H9 (cell line): ENCODE measurements at regions not wholly inside any gene's neighbourhood (a gene's known extent, or its start where the extent isn't known, plus 50 kb on each side); places are given as distances from the start of the nearest gene placed in this dataset.

Experiments used
- DNase-seq: peaks from one replicate; pipeline ENCODE4 v3.0.0-alpha.2; 2017
- H2AFZ ChIP-seq: one replicate; pipeline ENCODE4 v1.6.1; 2013; ENCODE audit warnings: mild to moderate bottlenecking, low read length, control low read depth, moderate library complexity
- H2AK5ac ChIP-seq: 2 replicates; pipeline ENCODE4 v1.6.1; 2013; ENCODE audit warnings: low read length, control low read depth, mixed read lengths; ENCODE audit not compliant: insufficient read length
- H2BK120ac ChIP-seq: one replicate; pipeline ENCODE4 v1.6.1; 2013; ENCODE audit warnings: low read depth, mild to moderate bottlenecking, low read length, control low read depth, inconsistent platforms; ENCODE audit not compliant: poor library complexity, severe bottlenecking
- H2BK12ac ChIP-seq: 2 replicates; pipeline ENCODE4 v1.6.1; 2013; ENCODE audit warnings: low read length, control low read depth, mixed read lengths, low read depth; ENCODE audit not compliant: insufficient read length
- H2BK15ac ChIP-seq: 2 replicates; pipeline ENCODE4 v1.6.1; 2013; ENCODE audit warnings: low read depth, low read length, control low read depth
- H2BK20ac ChIP-seq: one replicate; pipeline ENCODE4 v1.6.1; 2013; ENCODE audit warnings: low read depth, mild to moderate bottlenecking, low read length, control low read depth, inconsistent platforms; ENCODE audit not compliant: poor library complexity, severe bottlenecking
- H2BK5ac ChIP-seq: 2 replicates; pipeline ENCODE4 v1.6.1; 2013; ENCODE audit warnings: low read length, control low read depth, mixed read lengths; ENCODE audit not compliant: insufficient read length
- H3K14ac ChIP-seq: 2 replicates; pipeline ENCODE4 v1.6.1; 2013; ENCODE audit warnings: low read length, control low read depth; ENCODE audit not compliant: insufficient read depth
- H3K18ac ChIP-seq: 2 replicates; pipeline ENCODE4 v1.6.1; 2013; ENCODE audit warnings: low read depth, mild to moderate bottlenecking, mixed read lengths, low read length, control low read depth; ENCODE audit not compliant: insufficient read length
- H3K23ac ChIP-seq: 2 replicates; pipeline ENCODE4 v1.6.1; 2013; ENCODE audit warnings: low read length, control low read depth, mixed read lengths, low read depth; ENCODE audit not compliant: insufficient read length
- H3K23me2 ChIP-seq: 2 replicates; pipeline ENCODE4 v1.6.1; 2013; ENCODE audit warnings: low read depth, mild to moderate bottlenecking, mixed read lengths, low read length, control low read depth; ENCODE audit not compliant: insufficient read length, poor library complexity, severe bottlenecking
- H3K27ac ChIP-seq: 2 replicates; pipeline ENCODE4 v1.5.1; 2013; ENCODE audit warnings: low read length, control low read depth, mixed read lengths, low read depth; ENCODE audit not compliant: insufficient read length
- H3K27me3 ChIP-seq: 2 replicates; pipeline ENCODE4 v1.6.1; 2013; ENCODE audit warnings: low read length, control low read depth, inconsistent platforms; ENCODE audit not compliant: insufficient read depth
- H3K4ac ChIP-seq: 2 replicates; pipeline ENCODE4 v1.6.1; 2013; ENCODE audit warnings: low read depth, mild to moderate bottlenecking, control low read depth, inconsistent platforms, low read length, moderate library complexity
- H3K4me1 ChIP-seq: 2 replicates; pipeline ENCODE4 v1.6.1; 2013; ENCODE audit warnings: low read length, control low read depth, inconsistent platforms; ENCODE audit not compliant: insufficient read depth
- H3K4me2 ChIP-seq: 2 replicates; pipeline ENCODE4 v1.6.1; 2013; ENCODE audit warnings: low read length, control low read depth, mixed read lengths; ENCODE audit not compliant: insufficient read length, insufficient read depth
- H3K56ac ChIP-seq: 2 replicates; pipeline ENCODE4 v1.6.1; 2013; ENCODE audit warnings: low read depth, mild to moderate bottlenecking, mixed read lengths, low read length, control low read depth; ENCODE audit not compliant: insufficient read length
- H3K79me1 ChIP-seq: 2 replicates; pipeline ENCODE4 v1.6.1; 2013; ENCODE audit warnings: low read depth, mild to moderate bottlenecking, moderate library complexity, low read length, control low read depth, inconsistent platforms; ENCODE audit not compliant: insufficient read depth, poor library complexity, severe bottlenecking
- H3K79me2 ChIP-seq: 2 replicates; pipeline ENCODE4 v1.6.1; 2013; ENCODE audit warnings: low read length, control low read depth, inconsistent platforms; ENCODE audit not compliant: insufficient read depth
- H3K9ac ChIP-seq: 2 replicates; pipeline ENCODE4 v1.6.1; 2013; ENCODE audit warnings: low read length, control low read depth, mixed read lengths; ENCODE audit not compliant: insufficient read length; ENCODE audit errors: extremely low read depth
- H3K9me3 ChIP-seq: one replicate; pipeline ENCODE4 v1.6.1; 2013; ENCODE audit warnings: low read depth, low read length, inconsistent platforms; ENCODE audit not compliant: control insufficient read depth
- H3T11ph ChIP-seq: one replicate; pipeline ENCODE4 v1.6.1; 2013; ENCODE audit warnings: mild to moderate bottlenecking, low read length, control low read depth, inconsistent platforms
- H4K20me1 ChIP-seq: one replicate; pipeline ENCODE4 v1.6.1; 2013; ENCODE audit not compliant: control insufficient read depth, insufficient read length, insufficient read depth
- H4K5ac ChIP-seq: 2 replicates; pipeline ENCODE4 v1.6.1; 2013; ENCODE audit warnings: low read depth, mild to moderate bottlenecking, mixed read lengths, low read length, control low read depth; ENCODE audit not compliant: insufficient read length
- H4K8ac ChIP-seq: replicated peaks from 2 replicates; pipeline ENCODE4 v1.6.1; 2013; ENCODE audit warnings: low read length, control low read depth, mixed read lengths, low read depth; ENCODE audit not compliant: insufficient read length
- H4K91ac ChIP-seq: 2 replicates; pipeline ENCODE4 v1.6.1; 2013; ENCODE audit warnings: low read depth, mild to moderate bottlenecking, moderate library complexity, mixed read lengths, low read length, control low read depth; ENCODE audit not compliant: insufficient read length
- H3K27ac Mint-ChIP-seq, 3 experiments: 2 replicates in 2 of 3; 3 replicates in 1 of 3; pipeline ENCODE4 v1.8.0; 2020 to 2021; ENCODE audit warnings: mixed read lengths in 3 of 3, mild to moderate bottlenecking in 1 of 3, moderate library complexity in 1 of 3
- H3K27me3 Mint-ChIP-seq: 2 replicates; pipeline ENCODE4 v1.8.0; 2021; ENCODE audit warnings: low read depth, mild to moderate bottlenecking, moderate library complexity, mixed read lengths
- H3K36me3 Mint-ChIP-seq, 3 experiments: 2 replicates in 2 of 3; 3 replicates in 1 of 3; pipeline ENCODE4 v1.8.0; 2020 to 2021; ENCODE audit warnings: low read depth in 3 of 3, mixed read lengths in 3 of 3; ENCODE audit not compliant: insufficient read depth in 1 of 3
- H3K4me1 Mint-ChIP-seq, 2 experiments: 2 replicates each; pipeline ENCODE4 v1.8.0; 2020; ENCODE audit warnings: mixed read lengths in 2 of 2
- H3K4me3 Mint-ChIP-seq, 2 experiments: 2 replicates in 1 of 2; 3 replicates in 1 of 2; pipeline ENCODE4 v1.8.0; 2020 to 2021; ENCODE audit warnings: mild to moderate bottlenecking in 2 of 2, mixed read lengths in 2 of 2, moderate library complexity in 1 of 2
- H3K9me3 Mint-ChIP-seq, 2 experiments: 2 replicates in 1 of 2; 3 replicates in 1 of 2; pipeline ENCODE4 v1.8.0; 2020; ENCODE audit warnings: mild to moderate bottlenecking in 2 of 2, mixed read lengths in 2 of 2, moderate library complexity in 1 of 2
- CTCF ChIP-seq: fragments of 200-600 bp; sonication (generic); conservative IDR thresholded peaks from 3 replicates; pipeline ENCODE4 v1.8.0; 2021; ENCODE audit warnings: antibody characterized with exemption, mild to moderate bottlenecking
- WGBS: extraction: QIAGEN DNeasy Blood & Tissue Kit; methylation state at CpG from one replicate; pipeline ENCODE4 v1.1.7; 2013; ENCODE audit warnings: missing lambda C conversion rate, low lambda C conversion rate, mixed read lengths; ENCODE audit not compliant: insufficient read length; ENCODE audit errors: extremely low coverage; 5-methylcytosine and 5-hydroxymethylcytosine counted together

DNA sequence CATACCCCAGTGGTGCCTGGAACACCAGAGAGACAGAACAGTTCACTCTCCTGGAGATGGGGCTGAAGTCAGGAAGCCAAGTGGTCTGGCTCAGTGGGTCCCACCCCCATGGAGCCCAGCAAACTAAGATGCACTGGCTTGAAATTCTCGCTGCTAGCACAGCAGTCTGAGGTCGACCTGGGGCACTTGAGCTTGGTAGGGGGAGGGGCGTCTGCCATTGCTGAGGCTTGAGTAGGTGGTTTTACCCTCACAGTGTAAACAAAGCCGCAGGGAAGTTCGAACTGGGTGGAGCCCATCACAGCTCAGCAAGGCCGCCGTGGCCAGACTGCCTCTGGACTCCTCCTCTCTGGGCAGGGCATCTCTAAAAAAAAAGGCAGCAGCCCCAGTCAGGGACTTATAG is 272.0 kb downstream of the KLF13 start:
- H2BK20ac ChIP-seq: no peak overlapping the region
- H3K79me1 ChIP-seq: no peaks in the 10 kb centered on the region
- no peak overlapping the region for H2BK5ac ChIP-seq
- H3K14ac ChIP-seq: no peak overlapping the region
- no peaks in the 10 kb centered on the region for H3K27me3 ChIP-seq
- H3K79me2 ChIP-seq: no peaks in the 10 kb centered on the region
- H3K9ac ChIP-seq: no peak overlapping the region
- no peak overlapping the region for H2AK5ac ChIP-seq
- H3K23me2 ChIP-seq: no peaks in the 10 kb centered on the region
- no peak overlapping the region for H3K56ac ChIP-seq
- no peaks in the 10 kb centered on the region for H4K20me1 ChIP-seq
- H3K4me2 ChIP-seq: no peak overlapping the region
- H3K18ac ChIP-seq: no peak overlapping the region
- Mint-ChIP-seq H3K36me3 (peaks cover 0 to 2% (median 0%) of the 10 kb centered on the region in 3 experiments; a peak in 1 of 7 replicates), H3K9me3 (peaks cover 5 to 7% of the 10 kb centered on the region in 2 experiments; a peak in 2 of 5 replicates), H3K4me3 (no peak overlapping the region; a peak in 1 of 5 replicates), H3K4me1 (peaks cover 30 to 32% of the 10 kb centered on the region in 2 experiments), H3K27ac (peak overlapping the region in 1 of 3 experiments; percentile 89; a peak in 1 of 7 replicates), H3K27me3 (no peaks in the 10 kb centered on the region)
- H2BK120ac ChIP-seq: no peak overlapping the region
- H3K4me1 ChIP-seq: no peaks in the 10 kb centered on the region
- H3T11ph ChIP-seq: no peak overlapping the region
- TF ChIP-seq CTCF: no peak
- no peaks in the 10 kb centered on the region for H3K9me3 ChIP-seq
- H3K23ac ChIP-seq: no peak overlapping the region
- no CpG with 5 or more reads among the region's 7 CpGs for WGBS
- no peak overlapping the region for H2BK15ac ChIP-seq
- peak; percentile 91 for DNase-seq
- no peak overlapping the region for H4K91ac ChIP-seq
- no peak overlapping the region for H2AFZ ChIP-seq
- no peak overlapping the region for H2BK12ac ChIP-seq
- H3K4ac ChIP-seq: no peak overlapping the region
- no peak overlapping the region for H3K27ac ChIP-seq
- no peak overlapping the region for H4K8ac ChIP-seq
- no peak overlapping the region for H4K5ac ChIP-seq
